ENCODE measurements at regions not wholly inside any gene's neighbourhood (a gene's known extent, or its start where the extent isn't known, plus 50 kb on each side); places are given as distances from the start of the nearest gene placed in this dataset.
A peak's percentile ranks its signal among the peaks of the same experiment; 100 is the strongest.
"Not testable (repeated sequence)": the region's sequence is repeated elsewhere in the genome, so short reads cannot be mapped to it uniquely, and the experiment has no call there.

DNA sequence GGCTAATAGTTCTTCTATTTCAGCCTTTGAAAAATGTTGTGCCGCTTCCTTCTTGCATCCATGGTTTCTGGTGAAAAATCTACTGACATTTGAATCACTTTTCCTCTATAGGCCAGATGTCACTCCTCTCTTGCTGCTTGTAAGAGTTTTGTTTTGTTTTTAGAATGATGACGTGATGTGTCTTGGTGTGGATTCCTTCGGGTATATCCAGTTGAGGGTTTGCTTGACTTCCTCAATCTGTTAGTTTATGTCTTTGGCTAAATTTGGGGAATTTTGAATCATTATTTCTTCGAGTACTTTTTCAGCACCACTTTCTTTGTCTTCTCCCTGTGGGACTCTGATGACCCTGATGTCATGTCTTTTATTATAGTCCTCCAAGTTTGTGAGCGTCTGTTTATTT lies 175.5 kb downstream of the MYLK4 start:
- ChIA-PET CTCF (no interaction called here), POLR2A (ENCODE audit: unreplicated experiment) (no interaction called here)
- no peak for ATAC-seq
- H3K9ac ChIP-seq (ENCODE audit: low read length) = no peak overlapping the region
- TF ChIP-seq EZH2phosphoT487 (IDR thresholded peaks at IDR 0.05; ENCODE audit: borderline replicate concordance, low read length) = no peak
- TF ChIP-seq, protein P1, sequence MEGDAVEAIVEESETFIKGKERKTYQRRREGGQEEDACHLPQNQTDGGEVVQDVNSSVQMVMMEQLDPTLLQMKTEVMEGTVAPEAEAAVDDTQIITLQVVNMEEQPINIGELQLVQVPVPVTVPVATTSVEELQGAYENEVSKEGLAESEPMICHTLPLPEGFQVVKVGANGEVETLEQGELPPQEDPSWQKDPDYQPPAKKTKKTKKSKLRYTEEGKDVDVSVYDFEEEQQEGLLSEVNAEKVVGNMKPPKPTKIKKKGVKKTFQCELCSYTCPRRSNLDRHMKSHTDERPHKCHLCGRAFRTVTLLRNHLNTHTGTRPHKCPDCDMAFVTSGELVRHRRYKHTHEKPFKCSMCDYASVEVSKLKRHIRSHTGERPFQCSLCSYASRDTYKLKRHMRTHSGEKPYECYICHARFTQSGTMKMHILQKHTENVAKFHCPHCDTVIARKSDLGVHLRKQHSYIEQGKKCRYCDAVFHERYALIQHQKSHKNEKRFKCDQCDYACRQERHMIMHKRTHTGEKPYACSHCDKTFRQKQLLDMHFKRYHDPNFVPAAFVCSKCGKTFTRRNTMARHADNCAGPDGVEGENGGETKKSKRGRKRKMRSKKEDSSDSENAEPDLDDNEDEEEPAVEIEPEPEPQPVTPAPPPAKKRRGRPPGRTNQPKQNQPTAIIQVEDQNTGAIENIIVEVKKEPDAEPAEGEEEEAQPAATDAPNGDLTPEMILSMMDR (conservative IDR thresholded peaks at IDR 0.05; ENCODE audit: low read depth, low read length) = no peak
- TF ChIP-seq EZH2 (IDR thresholded peaks at IDR 0.05; ENCODE audit: low read length, unreplicated experiment) = no peak
- no peaks in the 10 kb centered on the region for H3K9me2 ChIP-seq (replicated peaks; ENCODE audit: low read length)
- H3K4me1 ChIP-seq (ENCODE audit: insufficient read depth, low read length) = peaks cover 14% of the 10 kb centered on the region
- no peak overlapping the region for H3K4me2 ChIP-seq (ENCODE audit: low read length)
- no peak overlapping the region for H3K27ac ChIP-seq (ENCODE audit: low read length)
- no peaks in the 10 kb centered on the region for H3K27me3 ChIP-seq (ENCODE audit: low read length)
- BruUV-seq (replicated peaks) = no TSS peak
- H2AFZ ChIP-seq (ENCODE audit: low read length) = no peak overlapping the region
- intact Hi-C loops (cut with micrococcal nuclease) = no loop called here
- no peak overlapping the region for H3K4me3 ChIP-seq (ENCODE audit: low read length)
- no peaks in the 10 kb centered on the region for H3K36me3 ChIP-seq (ENCODE audit: low read depth, low read length)
- H3F3A ChIP-seq (ENCODE audit: low read length, unreplicated experiment) = no peaks in the 10 kb centered on the region
- H4K20me1 ChIP-seq (ENCODE audit: low read length) = no peaks in the 10 kb centered on the region
- H3K79me2 ChIP-seq (ENCODE audit: low read length) = no peaks in the 10 kb centered on the region
- no peak for DNase-seq
- no peaks in the 10 kb centered on the region for H3K9me3 ChIP-seq (ENCODE audit: low read length)

DNA sequence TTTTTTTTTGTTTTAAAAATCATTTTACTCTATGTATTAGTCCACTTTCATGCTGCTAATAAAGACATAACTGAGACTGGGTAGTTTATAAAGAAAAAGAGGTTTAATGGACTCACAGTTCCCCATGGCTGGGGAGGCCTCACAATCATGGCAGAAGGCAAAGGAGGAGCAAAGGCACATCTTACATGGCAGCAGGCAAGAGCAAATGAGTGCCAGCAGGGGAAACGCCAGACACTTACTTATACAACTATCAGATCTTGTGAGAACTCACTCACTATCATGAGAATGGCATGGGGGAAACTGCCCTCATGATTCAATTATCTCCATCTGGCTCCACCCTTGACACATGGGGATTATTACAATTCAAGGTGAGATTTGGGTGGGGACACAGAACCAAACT lies 181.3 kb downstream of the MYLK4 start:
- ATAC-seq; CTCF ChIA-PET; H3K4me2 ChIP-seq (ENCODE audit: low read length); H3K9me2 ChIP-seq (replicated peaks; ENCODE audit: low read length); H3K4me1 ChIP-seq (ENCODE audit: insufficient read depth, low read length); DNase-seq; POLR2A ChIA-PET (ENCODE audit: unreplicated experiment); H2AFZ ChIP-seq (ENCODE audit: low read length); H3F3A ChIP-seq (ENCODE audit: low read length, unreplicated experiment); H3K36me3 ChIP-seq (ENCODE audit: low read depth, low read length); H3K9me3 ChIP-seq (ENCODE audit: low read length); H3K9ac ChIP-seq (ENCODE audit: low read length); intact Hi-C loops (cut with micrococcal nuclease); H3K4me3 ChIP-seq (ENCODE audit: low read length); H3K79me2 ChIP-seq (ENCODE audit: low read length); BruUV-seq (replicated peaks); H3K27ac ChIP-seq (ENCODE audit: low read length); H3K27me3 ChIP-seq (ENCODE audit: low read length); H4K20me1 ChIP-seq (ENCODE audit: low read length): not testable (repeated sequence)

- POLR2A ChIA-PET (ENCODE audit: unreplicated experiment) = no interaction called here
- H4K20me1 ChIP-seq (ENCODE audit: low read length) = no peaks in the 10 kb centered on the region
- CTCF ChIA-PET = no interaction called here
Measured at GRCh38 chr6:2566048-2566447, 184.7 kb downstream of the MYLK4 start.

More at GRCh38 chr6:2566048-2566447, 184.7 kb downstream of the MYLK4 start:
- DNase-seq = no peak
- Histone ChIP-seq H3K4me1 (ENCODE audit: insufficient read depth, low read length) (peaks cover 20% of the 10 kb centered on the region), H3K4me3 (ENCODE audit: low read length) (no peak overlapping the region), H3K36me3 (ENCODE audit: low read depth, low read length) (no peaks in the 10 kb centered on the region), H3K9ac (ENCODE audit: low read length) (no peak overlapping the region), H2AFZ (ENCODE audit: low read length) (no peak overlapping the region), H3K79me2 (ENCODE audit: low read length) (no peaks in the 10 kb centered on the region), H3K4me2 (ENCODE audit: low read length) (no peak overlapping the region), H3K27me3 (ENCODE audit: low read length) (no peaks in the 10 kb centered on the region), H3F3A (ENCODE audit: low read length, unreplicated experiment) (no peaks in the 10 kb centered on the region), H3K9me3 (ENCODE audit: low read length) (no peaks in the 10 kb centered on the region), H3K9me2 (replicated peaks; ENCODE audit: low read length) (no peaks in the 10 kb centered on the region), H3K27ac (ENCODE audit: low read length) (0 out of 2 replicates have a peak overlapping the region, but pooled peaks have one; percentile 28)
- no peak for ATAC-seq
- BruUV-seq (replicated peaks) = no TSS peak
- TF ChIP-seq EZH2phosphoT487 (IDR thresholded peaks at IDR 0.05; ENCODE audit: borderline replicate concordance, low read length) (no peak), EZH2 (IDR thresholded peaks at IDR 0.05; ENCODE audit: low read length, unreplicated experiment) (no peak)
- TF ChIP-seq, protein P1 (conservative IDR thresholded peaks at IDR 0.05; ENCODE audit: low read depth, low read length) = no peak
- intact Hi-C loops (cut with micrococcal nuclease) = no loop called here

All from PC-3 (cell line).